Naive thymus-derived CD4-positive, alpha-beta T cell (primary cell): ENCODE measurements at regions not wholly inside any gene's neighbourhood (a gene's known extent, or its start where the extent isn't known, plus 50 kb on each side); places are given as distances from the start of the nearest gene placed in this dataset.

ENCODE experiments used
- ATAC-seq: fragments of 150-1000 bp; cut with Tn5 transposase; 2 replicates; pipeline ENCODE4 v1.10.0; 2021; ENCODE audit warnings: mild to moderate bottlenecking, moderate library complexity
- CTCF ChIA-PET: fragments of 350-600 bp; sonication (Branson Sonifier 250); formaldehyde crosslinking; loops from one replicate; lab custom pipeline; 2021; ENCODE audit warnings: antibody characterized with exemption; lab: Charles Lee
- POLR2A ChIA-PET: fragments of 350-600 bp; sonication (Branson Sonifier 250); formaldehyde crosslinking; loops from one replicate; lab custom pipeline; 2021; ENCODE audit warnings: antibody characterized with exemption, inconsistent platforms; lab: Charles Lee
- DNase-seq, 9 donors: peaks; one replicate each; pipeline versions ENCODE4 v3.0.0 to v3.0.0-alpha.2; 2020 to 2022; ENCODE audit warnings: mixed read lengths in 1 of 9
- H3K27ac ChIP-seq: one replicate; pipeline ENCODE4 v1.7.0; 2013; ENCODE audit warnings: mild to moderate bottlenecking, low read depth, low read length, moderate library complexity
- H3K27me3 ChIP-seq, 2 donors: one replicate each; pipeline ENCODE4 v1.7.0; 2013; ENCODE audit warnings: low read length in 2 of 2, mild to moderate bottlenecking in 2 of 2, moderate library complexity in 2 of 2; ENCODE audit not compliant: control insufficient read depth in 2 of 2, insufficient read depth in 2 of 2
- H3K36me3 ChIP-seq, 3 experiments: 1 replicate in 2 of 3; 2 replicates in 1 of 3; pipeline ENCODE4 v1.7.0; 2013; ENCODE audit warnings: low read length in 3 of 3, mild to moderate bottlenecking in 3 of 3, moderate library complexity in 1 of 3; ENCODE audit not compliant: insufficient read depth in 3 of 3, control insufficient read depth in 2 of 3
- H3K4me1 ChIP-seq, 2 donors: one replicate each; pipeline ENCODE4 v1.7.0; 2013; ENCODE audit warnings: low read length in 2 of 2, mild to moderate bottlenecking in 2 of 2, moderate library complexity in 1 of 2; ENCODE audit not compliant: control insufficient read depth in 2 of 2, insufficient read depth in 2 of 2
- H3K4me3 ChIP-seq: 2 replicates; pipeline ENCODE4 v1.7.0; 2013; ENCODE audit warnings: mild to moderate bottlenecking, low read length
- H3K9me3 ChIP-seq, 3 experiments: 1 replicate in 2 of 3; 2 replicates in 1 of 3; pipeline ENCODE4 v1.7.0; 2013; ENCODE audit warnings: low read length in 3 of 3; ENCODE audit not compliant: control insufficient read depth in 2 of 3
- H3K27ac Mint-ChIP-seq, 9 donors: one replicate each; pipeline ENCODE4 v1.8.0; 2020 to 2022; ENCODE audit warnings: mixed read lengths in 9 of 9, mild to moderate bottlenecking in 8 of 9, moderate library complexity in 5 of 9, inconsistent platforms in 2 of 9
- H3K27me3 Mint-ChIP-seq, 5 donors: one replicate each; pipeline ENCODE4 v1.8.0; 2021 to 2022; ENCODE audit warnings: mixed read lengths in 5 of 5, mild to moderate bottlenecking in 1 of 5
- H3K36me3 Mint-ChIP-seq, 5 donors: one replicate each; pipeline ENCODE4 v1.8.0; 2020 to 2022; ENCODE audit warnings: mixed read lengths in 5 of 5, mild to moderate bottlenecking in 3 of 5, inconsistent platforms in 1 of 5
- H3K4me1 Mint-ChIP-seq, 7 donors: one replicate each; pipeline ENCODE4 v1.8.0; 2020 to 2022; ENCODE audit warnings: mixed read lengths in 7 of 7, mild to moderate bottlenecking in 3 of 7, inconsistent platforms in 1 of 7
- H3K4me3 Mint-ChIP-seq, 10 donors: one replicate each; pipeline ENCODE4 v1.8.0; 2020 to 2022; ENCODE audit warnings: mild to moderate bottlenecking in 10 of 10, mixed read lengths in 10 of 10, moderate library complexity in 6 of 10, inconsistent platforms in 2 of 10
- H3K9me3 Mint-ChIP-seq, 11 donors: one replicate each; pipeline ENCODE4 v1.8.0; 2020 to 2022; ENCODE audit warnings: mixed read lengths in 11 of 11, mild to moderate bottlenecking in 4 of 11, inconsistent platforms in 1 of 11, moderate library complexity in 1 of 11
- intact Hi-C, 2 donors: fragments of 100-400 bp; cut with micrococcal nuclease; formaldehyde crosslinking; loops; one replicate each; pipeline ENCODE4 v1.15.1; 2023

- Mint-ChIP-seq H3K27ac (no peak overlapping the region), H3K36me3 (no peaks in the 10 kb centered on the region), H3K4me3 (no peak overlapping the region), H3K27me3 (peaks cover 0 to 3% (median 0%) of the 10 kb centered on the region in 5 donors), H3K9me3 (no peaks in the 10 kb centered on the region), H3K4me1 (peaks cover 0 to 2% (median 0%) of the 10 kb centered on the region in 7 donors)
- ChIA-PET POLR2A (no interaction called here), CTCF (no interaction called here)
- ATAC-seq (no peak), DNase-seq (no peak)
- intact Hi-C loops = no loop called here
- Histone ChIP-seq H3K4me1 (no peaks in the 10 kb centered on the region), H3K27ac (no peak overlapping the region), H3K9me3 (no peaks in the 10 kb centered on the region), H3K36me3 (no peaks in the 10 kb centered on the region), H3K4me3 (no peak overlapping the region), H3K27me3 (no peaks in the 10 kb centered on the region)
These were observed 94.3 kb downstream of the PSMG1 start for GRCh38 chr21:39088831-39089380.

- DNase-seq (no peak), ATAC-seq (no peak)
- no peaks in the 10 kb centered on the region for H3K9me3 ChIP-seq
- H3K4me1 ChIP-seq = no peaks in the 10 kb centered on the region
- no peak overlapping the region for H3K4me3 Mint-ChIP-seq
- intact Hi-C loops = no loop called here
- H3K36me3 ChIP-seq = no peaks in the 10 kb centered on the region
- no peak overlapping the region for H3K4me3 ChIP-seq
- POLR2A ChIA-PET = no interaction called here
- no peaks in the 10 kb centered on the region for H3K36me3 Mint-ChIP-seq
- no peak overlapping the region for H3K27ac Mint-ChIP-seq
- peaks cover 0 to 2% (median 0%) of the 10 kb centered on the region in 7 donors for H3K4me1 Mint-ChIP-seq
- CTCF ChIA-PET = no interaction called here
- H3K27ac ChIP-seq = no peak overlapping the region
- no peaks in the 10 kb centered on the region for H3K9me3 Mint-ChIP-seq
- H3K27me3 Mint-ChIP-seq = peaks cover 0 to 6% (median under 1%) of the 10 kb centered on the region in 5 donors
- H3K27me3 ChIP-seq = no peaks in the 10 kb centered on the region
These were observed 95.2 kb downstream of the PSMG1 start for GRCh38 chr21:39088031-39088370.

- Mint-ChIP-seq H3K36me3 (no peaks in the 10 kb centered on the region), H3K27ac (peak overlapping the region in 1 of 9 donors; percentile 55), H3K4me1 (peaks cover 0 to 2% (median 0%) of the 10 kb centered on the region in 7 donors), H3K27me3 (peaks cover 0 to 6% (median 0%) of the 10 kb centered on the region in 5 donors), H3K4me3 (no peak overlapping the region), H3K9me3 (no peaks in the 10 kb centered on the region)
- ChIA-PET CTCF (no interaction called here), POLR2A (no interaction called here)
- H3K36me3 ChIP-seq = no peaks in the 10 kb centered on the region
- no peak for DNase-seq
- no peak for ATAC-seq
- no peaks in the 10 kb centered on the region for H3K9me3 ChIP-seq
- no peak overlapping the region for H3K27ac ChIP-seq
- intact Hi-C loops = no loop called here
- H3K27me3 ChIP-seq = no peaks in the 10 kb centered on the region
- H3K4me1 ChIP-seq = no peaks in the 10 kb centered on the region
- no peak overlapping the region for H3K4me3 ChIP-seq
These were observed 95.8 kb downstream of the PSMG1 start for GRCh38 chr21:39087238-39088030.

GRCh38 chr21:39086547-39086946 lies 96.7 kb downstream of the PSMG1 start:
- Mint-ChIP-seq H3K9me3 (no peaks in the 10 kb centered on the region), H3K4me3 (no peak overlapping the region), H3K36me3 (no peaks in the 10 kb centered on the region), H3K4me1 (peaks cover 0 to 2% (median 0%) of the 10 kb centered on the region in 7 donors), H3K27ac (no peak overlapping the region), H3K27me3 (peaks cover 0 to 6% (median 2%) of the 10 kb centered on the region in 5 donors)
- Histone ChIP-seq H3K4me1 (no peaks in the 10 kb centered on the region), H3K9me3 (no peaks in the 10 kb centered on the region), H3K36me3 (no peaks in the 10 kb centered on the region), H3K27ac (no peak overlapping the region), H3K27me3 (no peaks in the 10 kb centered on the region), H3K4me3 (no peak overlapping the region)
- ChIA-PET POLR2A (no interaction called here), CTCF (no interaction called here)
- intact Hi-C loops = no loop called here
- DNase-seq (no peak), ATAC-seq (no peak)

GRCh38 chr21:39085843-39086405 lies 97.3 kb downstream of the PSMG1 start:
- no peak overlapping the region for H3K27ac ChIP-seq
- no peak for DNase-seq
- CTCF ChIA-PET = no interaction called here
- no peaks in the 10 kb centered on the region for H3K9me3 ChIP-seq
- no peaks in the 10 kb centered on the region for H3K9me3 Mint-ChIP-seq
- H3K36me3 Mint-ChIP-seq = no peaks in the 10 kb centered on the region
- no peaks in the 10 kb centered on the region for H3K4me1 ChIP-seq
- H3K4me3 Mint-ChIP-seq = no peak overlapping the region
- no peaks in the 10 kb centered on the region for H3K27me3 ChIP-seq
- intact Hi-C loops = no loop called here
- H3K4me1 Mint-ChIP-seq = peaks cover 0 to 4% (median 0%) of the 10 kb centered on the region in 7 donors
- H3K27me3 Mint-ChIP-seq = peaks cover 0 to 12% (median 7%) of the 10 kb centered on the region in 5 donors
- POLR2A ChIA-PET = no interaction called here
- no peak overlapping the region for H3K27ac Mint-ChIP-seq
- no peak overlapping the region for H3K4me3 ChIP-seq
- H3K36me3 ChIP-seq = no peaks in the 10 kb centered on the region
- ATAC-seq = no peak

DNA sequence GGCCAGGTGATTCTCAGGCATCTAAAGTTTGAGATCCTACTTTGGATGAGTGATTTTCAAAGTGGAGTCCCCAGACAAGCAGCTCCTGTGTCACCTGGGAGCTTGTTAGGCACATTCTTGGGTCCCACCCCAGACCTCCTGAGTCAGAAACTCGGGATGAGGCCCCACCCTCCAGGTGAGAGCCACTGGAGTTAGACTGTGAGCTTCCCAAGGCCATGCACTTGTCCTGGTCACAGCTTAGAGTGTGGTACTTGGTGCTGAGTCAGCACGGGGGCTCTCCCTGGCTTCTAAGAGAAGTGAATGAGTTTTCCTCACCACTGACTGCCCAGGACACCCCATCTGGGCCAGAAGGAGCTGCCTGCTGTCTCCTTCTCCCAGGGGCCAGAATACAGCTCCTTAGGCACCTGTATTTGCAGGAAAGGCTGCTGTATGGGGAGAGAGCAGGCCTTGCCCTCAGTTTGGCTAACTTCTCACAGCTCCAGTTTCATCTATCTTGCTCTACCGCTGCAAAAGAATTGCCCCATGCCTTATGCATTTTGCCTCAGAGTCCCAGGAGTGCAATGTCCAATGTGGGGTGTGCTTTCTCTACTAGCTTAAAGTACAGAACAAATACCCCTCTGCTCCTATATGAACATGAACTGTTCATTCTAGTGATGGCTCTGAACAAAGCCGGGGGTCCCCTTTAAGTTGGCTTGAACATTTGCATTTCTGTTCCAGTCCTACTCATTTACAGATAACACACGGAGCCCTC lies 98.1 kb downstream of the PSMG1 start:
- H3K36me3 ChIP-seq = no peaks in the 10 kb centered on the region
- ChIA-PET CTCF (no interaction called here), POLR2A (no interaction called here)
- H3K4me1 ChIP-seq = no peaks in the 10 kb centered on the region
- peaks cover 0 to 4% (median 0%) of the 10 kb centered on the region in 7 donors for H3K4me1 Mint-ChIP-seq
- no peak for ATAC-seq
- no peaks in the 10 kb centered on the region for H3K9me3 ChIP-seq
- H3K27ac Mint-ChIP-seq = no peak overlapping the region
- DNase-seq = no peak
- no peak overlapping the region for H3K27ac ChIP-seq
- H3K4me3 ChIP-seq = no peak overlapping the region
- H3K36me3 Mint-ChIP-seq = no peaks in the 10 kb centered on the region
- H3K9me3 Mint-ChIP-seq = no peaks in the 10 kb centered on the region
- H3K27me3 Mint-ChIP-seq = peaks cover 0 to 12% (median 7%) of the 10 kb centered on the region in 5 donors
- no peak overlapping the region for H3K4me3 Mint-ChIP-seq
- intact Hi-C loops = no loop called here
- no peaks in the 10 kb centered on the region for H3K27me3 ChIP-seq
